ENCODE measurements at regions not wholly inside any gene's neighbourhood (a gene's known extent, or its start where the extent isn't known, plus 50 kb on each side); places are given as distances from the start of the nearest gene placed in this dataset.

DNA sequence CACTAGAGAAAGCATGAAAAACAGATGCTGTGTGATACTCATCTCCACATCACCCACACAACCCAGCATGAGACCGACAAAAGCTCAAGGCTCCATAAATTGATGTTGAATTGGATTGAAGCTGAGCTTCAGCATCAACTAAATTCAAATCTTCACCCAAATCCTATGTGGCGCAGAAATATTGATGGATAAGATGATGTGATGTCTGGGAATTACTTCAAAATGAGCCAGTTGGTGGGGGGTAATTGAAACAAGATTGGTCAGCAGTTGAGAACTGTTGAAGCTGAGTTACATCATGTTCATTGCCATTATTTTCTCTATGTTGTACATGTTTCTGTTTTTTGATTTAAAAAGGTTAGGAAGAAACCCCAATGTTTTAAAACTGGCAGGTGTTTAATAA lies 166.5 kb upstream of the STS start:
- no peak for TF ChIP-seq CTCF (conservative IDR thresholded peaks at IDR 0.05; ENCODE audit: control insufficient read depth, insufficient read depth, low read depth, low read length)
- H3K4me3 ChIP-seq (ENCODE audit: control insufficient read depth, low read depth, low read length), result no peak overlapping the region
- DNase-seq (ENCODE audit: low read depth), result no peak

GRCh38 chrX:6968231-6968630 lies 179.3 kb upstream of the STS start:
- DNase-seq (ENCODE audit: low read depth), result no peak
- no peak for TF ChIP-seq CTCF (conservative IDR thresholded peaks at IDR 0.05; ENCODE audit: control insufficient read depth, insufficient read depth, low read depth, low read length)
- H3K4me3 ChIP-seq (ENCODE audit: control insufficient read depth, low read depth, low read length), result no peak overlapping the region

DNA sequence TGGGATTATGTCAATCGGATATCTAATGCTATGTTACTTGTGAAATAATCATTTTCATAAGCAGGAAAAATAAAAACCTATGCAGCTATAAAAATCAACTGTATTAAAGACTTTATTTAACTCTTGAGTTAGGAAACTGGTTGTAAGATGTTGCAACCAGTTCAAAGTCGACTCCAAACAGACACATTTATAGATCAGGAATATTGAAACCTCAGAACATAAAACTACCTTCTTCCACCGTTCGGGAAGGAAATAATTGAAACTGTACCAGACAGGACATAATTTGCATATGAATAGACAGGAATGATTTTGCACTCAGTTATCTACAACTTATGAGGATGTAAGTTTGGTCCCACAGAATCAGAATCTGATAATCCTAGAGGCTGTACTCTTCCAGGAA lies 181.8 kb upstream of the STS start:
- TF ChIP-seq CTCF (conservative IDR thresholded peaks at IDR 0.05; ENCODE audit: control insufficient read depth, insufficient read depth, low read depth, low read length), result no peak
- no peak for DNase-seq (ENCODE audit: low read depth)
- no peak overlapping the region for H3K4me3 ChIP-seq (ENCODE audit: control insufficient read depth, low read depth, low read length)

DNA sequence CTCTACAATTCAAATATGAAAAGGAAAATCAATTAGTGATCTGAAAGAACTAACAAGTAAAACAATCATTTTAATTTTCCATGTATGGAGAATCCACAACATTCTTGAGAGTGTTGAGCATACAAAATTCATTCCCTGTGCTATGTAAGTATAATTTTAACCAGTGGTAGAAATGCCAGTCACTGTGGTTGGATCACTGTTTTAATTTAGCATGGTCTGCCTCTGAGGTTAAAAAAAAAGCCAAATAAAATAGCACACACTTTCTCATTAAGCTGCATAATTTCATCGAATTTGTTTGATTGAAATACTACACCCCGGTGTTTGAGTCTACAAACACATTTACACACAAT lies 185.5 kb upstream of the STS start:
- DNase-seq (ENCODE audit: low read depth), result no peak
- no peak overlapping the region for H3K4me3 ChIP-seq (ENCODE audit: control insufficient read depth, low read depth, low read length)
- no peak for TF ChIP-seq CTCF (conservative IDR thresholded peaks at IDR 0.05; ENCODE audit: control insufficient read depth, insufficient read depth, low read depth, low read length)

DNA sequence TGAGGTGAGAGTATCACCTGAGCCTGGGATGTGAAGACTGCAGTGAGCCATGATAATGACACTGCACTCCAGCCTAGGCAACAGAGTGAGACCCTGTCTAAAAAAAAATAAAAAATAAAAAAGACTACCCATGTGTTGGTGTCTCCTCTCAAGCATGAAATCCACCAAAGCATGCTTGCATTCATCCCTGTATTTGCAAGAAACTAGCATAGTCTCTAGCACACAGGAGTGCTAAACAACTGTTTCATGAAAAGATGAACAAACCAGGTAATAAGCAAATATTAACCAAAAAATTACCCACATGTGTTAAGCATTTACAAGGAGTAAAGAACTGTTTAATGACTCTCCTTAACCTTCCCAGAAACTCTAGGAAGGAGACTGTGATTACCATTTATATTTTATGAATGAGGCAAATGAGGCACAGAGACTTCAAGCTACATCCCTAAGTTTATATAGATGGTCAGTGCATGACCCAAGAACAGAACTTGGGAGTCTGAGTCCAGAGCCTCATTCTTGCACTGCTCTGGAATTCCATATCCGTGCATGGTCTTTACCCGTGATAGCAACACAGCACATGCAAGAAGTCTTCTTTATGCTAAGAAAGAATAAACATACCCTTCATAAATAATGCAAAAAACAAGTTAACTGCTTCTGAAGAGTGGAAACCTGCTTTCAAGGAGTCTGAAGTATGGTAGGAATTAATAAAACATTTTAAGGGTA lies 186.1 kb upstream of the STS start:
- no peak for DNase-seq (ENCODE audit: low read depth)
- H3K4me3 ChIP-seq (ENCODE audit: control insufficient read depth, low read depth, low read length), result no peak overlapping the region
- no peak for TF ChIP-seq CTCF (conservative IDR thresholded peaks at IDR 0.05; ENCODE audit: control insufficient read depth, insufficient read depth, low read depth, low read length)

DNA sequence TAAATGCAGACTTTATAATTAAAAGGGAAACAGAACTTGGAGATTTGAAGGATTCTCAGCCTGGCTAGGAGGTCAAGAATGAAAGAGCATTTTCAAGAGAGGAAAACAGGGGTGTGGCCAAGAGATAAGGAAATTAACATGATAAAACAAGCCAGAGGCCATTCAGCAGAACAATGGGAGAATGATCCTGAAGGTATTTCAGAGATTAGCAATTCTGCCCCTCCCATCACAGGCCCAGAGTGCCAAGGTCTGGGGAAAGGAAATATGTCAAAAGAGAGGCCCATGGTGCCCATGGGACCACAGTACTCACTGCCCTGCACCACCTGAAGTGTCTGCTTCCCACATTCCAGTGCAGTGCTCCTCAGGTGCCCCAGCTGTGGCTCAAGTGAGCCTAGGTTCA lies 188.5 kb upstream of the STS start:
- DNase-seq (ENCODE audit: low read depth), result no peak
- no peak overlapping the region for H3K4me3 ChIP-seq (ENCODE audit: control insufficient read depth, low read depth, low read length)
- TF ChIP-seq CTCF (conservative IDR thresholded peaks at IDR 0.05; ENCODE audit: control insufficient read depth, insufficient read depth, low read depth, low read length), result no peak

- DNase-seq (ENCODE audit: low read depth), result no peak
These were observed 192.7 kb upstream of the STS start for GRCh38 chrX:6954836-6955235.

More at GRCh38 chrX:6954836-6955235, 192.7 kb upstream of the STS start:
- no peak overlapping the region for H3K4me3 ChIP-seq (ENCODE audit: control insufficient read depth, low read depth, low read length)
- TF ChIP-seq CTCF (conservative IDR thresholded peaks at IDR 0.05; ENCODE audit: control insufficient read depth, insufficient read depth, low read depth, low read length), result no peak

All from fibroblast of mammary gland (primary cell).